Natural killer cell (primary cell): ENCODE measurements at regions not wholly inside any gene's neighbourhood (a gene's known extent, or its start where the extent isn't known, plus 50 kb on each side); places are given as distances from the start of the nearest gene placed in this dataset.

Source experiments
- ATAC-seq, 3 donors: fragments of 150-1000 bp in 2 of 3; fragments of 200-7000 bp in 1 of 3; cut with Tn5 transposase; 1 replicate in 1 of 3; 2 replicates in 2 of 3; pipeline ENCODE4 v1.10.0; 2021; ENCODE audit warnings: mild to moderate bottlenecking in 2 of 3, moderate library complexity in 2 of 3
- DNase-seq, 2 donors: peaks; one replicate each; pipeline versions ENCODE4 v3.0.0 to v3.0.0-alpha.2; 2013 to 2021; ENCODE audit warnings: mixed read lengths in 1 of 2
- H3K27ac ChIP-seq: one replicate; pipeline ENCODE4 v1.5.1; 2013; ENCODE audit warnings: mild to moderate bottlenecking, low read length
- H3K27me3 ChIP-seq: one replicate; pipeline ENCODE4 v1.6.1; 2013; ENCODE audit warnings: low read length; ENCODE audit not compliant: control insufficient read depth, insufficient read depth
- H3K36me3 ChIP-seq: one replicate; pipeline ENCODE4 v1.6.1; 2013; ENCODE audit warnings: low read length; ENCODE audit not compliant: control insufficient read depth, insufficient read depth
- H3K4me1 ChIP-seq: one replicate; pipeline ENCODE4 v1.6.1; 2013; ENCODE audit warnings: low read length; ENCODE audit not compliant: control insufficient read depth, insufficient read depth
- H3K4me3 ChIP-seq: one replicate; pipeline ENCODE4 v1.5.1; 2013; ENCODE audit warnings: low read length
- H3K9me3 ChIP-seq: one replicate; pipeline ENCODE4 v1.6.1; 2013; ENCODE audit warnings: low read length; ENCODE audit not compliant: control insufficient read depth, insufficient read depth
- H3K27ac Mint-ChIP-seq, 2 donors: one replicate each; pipeline ENCODE4 v1.8.0; 2022; ENCODE audit warnings: mild to moderate bottlenecking in 2 of 2, mixed read lengths in 2 of 2, moderate library complexity in 1 of 2
- H3K27me3 Mint-ChIP-seq, 2 donors: one replicate each; pipeline ENCODE4 v1.8.0; 2022; ENCODE audit warnings: low read depth in 2 of 2, mixed read lengths in 2 of 2
- H3K36me3 Mint-ChIP-seq: one replicate; pipeline ENCODE4 v1.8.0; 2022; ENCODE audit warnings: mixed read lengths
- H3K4me1 Mint-ChIP-seq, 2 donors: one replicate each; pipeline ENCODE4 v1.8.0; 2022; ENCODE audit warnings: mixed read lengths in 2 of 2
- H3K4me3 Mint-ChIP-seq: one replicate; pipeline ENCODE4 v1.8.0; 2022; ENCODE audit warnings: mild to moderate bottlenecking, moderate library complexity, mixed read lengths
- H3K9me3 Mint-ChIP-seq, 2 donors: one replicate each; pipeline ENCODE4 v1.8.0; 2022; ENCODE audit warnings: mixed read lengths in 2 of 2
- CTCF ChIP-seq: fragments of 200-600 bp; IDR thresholded peaks from one replicate; pipeline ENCODE4 v1.8.0; 2022; ENCODE audit warnings: antibody characterized with exemption
- WGBS: methylation state at CpG from one replicate; pipeline ENCODE4 v1.1.7; 2013; ENCODE audit warnings: missing lambda C conversion rate; ENCODE audit not compliant: insufficient coverage; 5-methylcytosine and 5-hydroxymethylcytosine counted together
- intact Hi-C: fragments of 100-400 bp; cut with micrococcal nuclease; formaldehyde crosslinking; loops from one replicate; pipeline ENCODE4 v1.14.2; 2022

- no peak overlapping the region for H3K27ac ChIP-seq
- no peaks in the 10 kb centered on the region for H3K9me3 ChIP-seq
- intact Hi-C loops = no loop called here
- WGBS = 87% methylated on average over 15 of the region's 15 CpGs
- H3K36me3 Mint-ChIP-seq = no peaks in the 10 kb centered on the region
- H3K27ac Mint-ChIP-seq = no peak overlapping the region
- no peak for ATAC-seq
- H3K4me1 ChIP-seq = no peaks in the 10 kb centered on the region
- H3K4me1 Mint-ChIP-seq = no peaks in the 10 kb centered on the region
- H3K4me3 ChIP-seq = no peak overlapping the region
- no peaks in the 10 kb centered on the region for H3K36me3 ChIP-seq
- H3K4me3 Mint-ChIP-seq = no peak overlapping the region
- no peaks in the 10 kb centered on the region for H3K27me3 Mint-ChIP-seq
- TF ChIP-seq CTCF = no peak
- no peaks in the 10 kb centered on the region for H3K27me3 ChIP-seq
- peaks cover 0 to 8% of the 10 kb centered on the region in 2 donors for H3K9me3 Mint-ChIP-seq
- no peak for DNase-seq
Observed at GRCh38 chr5:2223303-2223702, 340.6 kb upstream of the IRX4 start.

- H3K27ac Mint-ChIP-seq = no peak overlapping the region
- 86% methylated on average over 18 of the region's 18 CpGs for WGBS
- no peak for DNase-seq
- no peak overlapping the region for H3K27ac ChIP-seq
- H3K36me3 Mint-ChIP-seq = no peaks in the 10 kb centered on the region
- intact Hi-C loops = no loop called here
- H3K4me1 ChIP-seq = no peaks in the 10 kb centered on the region
- H3K27me3 Mint-ChIP-seq = no peaks in the 10 kb centered on the region
- TF ChIP-seq CTCF = no peak
- no peaks in the 10 kb centered on the region for H3K4me1 Mint-ChIP-seq
- ATAC-seq = no peak
- no peak overlapping the region for H3K4me3 Mint-ChIP-seq
- no peaks in the 10 kb centered on the region for H3K27me3 ChIP-seq
- peaks cover 0 to 8% of the 10 kb centered on the region in 2 donors for H3K9me3 Mint-ChIP-seq
- no peaks in the 10 kb centered on the region for H3K9me3 ChIP-seq
- no peak overlapping the region for H3K4me3 ChIP-seq
- H3K36me3 ChIP-seq = no peaks in the 10 kb centered on the region
Observed at GRCh38 chr5:2222246-2222992, 339.7 kb upstream of the IRX4 start.

DNA sequence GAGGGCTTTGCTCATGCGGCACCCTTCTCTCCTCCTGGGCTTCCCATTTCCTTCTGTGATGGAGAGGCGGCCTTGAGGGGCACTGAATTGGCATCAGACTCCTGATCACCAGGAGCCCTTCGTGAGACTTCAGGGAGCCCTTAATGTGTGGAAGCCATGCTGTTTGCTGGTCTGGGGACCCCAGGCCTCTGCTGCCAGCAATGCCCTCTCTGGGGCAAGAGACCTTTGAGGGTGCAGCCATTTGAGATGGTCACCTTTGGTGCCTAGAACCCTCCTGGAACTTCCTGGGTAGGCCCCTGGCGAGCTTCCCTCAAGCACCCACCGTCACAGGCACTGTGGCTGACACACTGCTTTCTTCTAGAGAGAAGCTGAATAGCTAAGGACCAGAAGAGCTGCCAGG is 338.7 kb upstream of the IRX4 start:
- Histone ChIP-seq H3K27ac (no peak overlapping the region), H3K4me3 (no peak overlapping the region), H3K9me3 (no peaks in the 10 kb centered on the region), H3K4me1 (no peaks in the 10 kb centered on the region), H3K36me3 (no peaks in the 10 kb centered on the region), H3K27me3 (no peaks in the 10 kb centered on the region)
- Mint-ChIP-seq H3K4me3 (no peak overlapping the region), H3K27me3 (no peaks in the 10 kb centered on the region), H3K4me1 (no peaks in the 10 kb centered on the region), H3K9me3 (peaks cover 0 to 8% of the 10 kb centered on the region in 2 donors), H3K27ac (no peak overlapping the region), H3K36me3 (no peaks in the 10 kb centered on the region)
- no peak for TF ChIP-seq CTCF
- no peak for DNase-seq
- intact Hi-C loops = no loop called here
- no peak for ATAC-seq
- WGBS = 78% methylated on average over 5 of the region's 5 CpGs

- H3K27ac Mint-ChIP-seq = no peak overlapping the region
- no peak overlapping the region for H3K4me3 Mint-ChIP-seq
- no peak for TF ChIP-seq CTCF
- ATAC-seq (no peak), DNase-seq (no peak)
- no peaks in the 10 kb centered on the region for H3K27me3 Mint-ChIP-seq
- Histone ChIP-seq H3K36me3 (no peaks in the 10 kb centered on the region), H3K27me3 (no peaks in the 10 kb centered on the region), H3K27ac (no peak overlapping the region), H3K4me1 (no peaks in the 10 kb centered on the region), H3K9me3 (no peaks in the 10 kb centered on the region), H3K4me3 (no peak overlapping the region)
- no peaks in the 10 kb centered on the region for H3K4me1 Mint-ChIP-seq
- H3K9me3 Mint-ChIP-seq = peaks cover 0 to 8% of the 10 kb centered on the region in 2 donors
- no peaks in the 10 kb centered on the region for H3K36me3 Mint-ChIP-seq
- intact Hi-C loops = no loop called here
- WGBS = 82% methylated on average over 7 of the region's 7 CpGs
Observed at GRCh38 chr5:2220741-2221140, 338.0 kb upstream of the IRX4 start.
